ENCODE measurements at regions not wholly inside any gene's neighbourhood (a gene's known extent, or its start where the extent isn't known, plus 50 kb on each side); places are given as distances from the start of the nearest gene placed in this dataset.

DNA sequence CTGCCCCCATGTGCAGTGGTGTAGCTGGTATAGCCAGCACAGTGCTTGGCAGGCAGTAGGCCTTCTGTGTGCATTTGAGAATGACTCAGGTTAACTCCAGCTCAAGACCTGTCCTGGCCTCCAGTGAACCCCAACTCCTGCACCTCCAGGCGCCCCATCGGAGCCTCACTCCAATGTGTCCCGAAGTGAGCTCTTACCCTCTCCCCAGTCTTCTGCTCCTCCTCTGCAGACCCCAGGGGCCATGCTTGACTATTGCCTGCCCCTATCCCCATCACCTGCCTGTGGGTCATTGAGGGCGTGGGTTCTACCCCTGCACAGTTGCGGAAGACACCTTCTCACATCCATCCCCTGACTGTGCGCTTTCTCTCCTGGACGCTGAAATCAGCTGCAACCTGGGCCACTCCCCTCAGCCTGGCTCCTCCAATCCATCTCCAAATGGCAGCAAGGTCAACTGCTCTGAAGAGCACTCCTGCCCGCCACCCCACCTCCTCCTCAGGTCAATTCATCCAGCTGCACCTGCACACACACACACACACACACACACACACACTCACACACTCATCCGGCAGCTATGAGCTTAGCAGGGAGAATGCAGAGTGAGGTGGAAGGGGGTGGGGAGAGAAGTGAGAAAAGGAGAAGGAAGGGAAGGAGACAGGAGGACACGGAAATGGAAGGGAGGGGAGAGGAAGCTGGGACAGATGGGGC, 130.3 kb upstream of the GLI2 start:
- Mint-ChIP-seq H3K27me3 (ENCODE audit: unreplicated experiment) (peaks cover 13% of the 10 kb centered on the region), H3K4me1 (ENCODE audit: unreplicated experiment) (peaks cover 34% of the 10 kb centered on the region), H3K36me3 (ENCODE audit: low read depth, unreplicated experiment) (no peaks in the 10 kb centered on the region), H3K27ac (ENCODE audit: unreplicated experiment) (peak overlapping the region; percentile 81), H3K9me3 (ENCODE audit: unreplicated experiment) (no peaks in the 10 kb centered on the region), H3K4me3 (ENCODE audit: unreplicated experiment) (no peak overlapping the region)
- DNase-seq (ENCODE audit: low spot score): no peak
- TF ChIP-seq, protein P1, sequence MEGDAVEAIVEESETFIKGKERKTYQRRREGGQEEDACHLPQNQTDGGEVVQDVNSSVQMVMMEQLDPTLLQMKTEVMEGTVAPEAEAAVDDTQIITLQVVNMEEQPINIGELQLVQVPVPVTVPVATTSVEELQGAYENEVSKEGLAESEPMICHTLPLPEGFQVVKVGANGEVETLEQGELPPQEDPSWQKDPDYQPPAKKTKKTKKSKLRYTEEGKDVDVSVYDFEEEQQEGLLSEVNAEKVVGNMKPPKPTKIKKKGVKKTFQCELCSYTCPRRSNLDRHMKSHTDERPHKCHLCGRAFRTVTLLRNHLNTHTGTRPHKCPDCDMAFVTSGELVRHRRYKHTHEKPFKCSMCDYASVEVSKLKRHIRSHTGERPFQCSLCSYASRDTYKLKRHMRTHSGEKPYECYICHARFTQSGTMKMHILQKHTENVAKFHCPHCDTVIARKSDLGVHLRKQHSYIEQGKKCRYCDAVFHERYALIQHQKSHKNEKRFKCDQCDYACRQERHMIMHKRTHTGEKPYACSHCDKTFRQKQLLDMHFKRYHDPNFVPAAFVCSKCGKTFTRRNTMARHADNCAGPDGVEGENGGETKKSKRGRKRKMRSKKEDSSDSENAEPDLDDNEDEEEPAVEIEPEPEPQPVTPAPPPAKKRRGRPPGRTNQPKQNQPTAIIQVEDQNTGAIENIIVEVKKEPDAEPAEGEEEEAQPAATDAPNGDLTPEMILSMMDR (IDR thresholded peaks at IDR 0.05; ENCODE audit: unreplicated experiment): no peak

DNA sequence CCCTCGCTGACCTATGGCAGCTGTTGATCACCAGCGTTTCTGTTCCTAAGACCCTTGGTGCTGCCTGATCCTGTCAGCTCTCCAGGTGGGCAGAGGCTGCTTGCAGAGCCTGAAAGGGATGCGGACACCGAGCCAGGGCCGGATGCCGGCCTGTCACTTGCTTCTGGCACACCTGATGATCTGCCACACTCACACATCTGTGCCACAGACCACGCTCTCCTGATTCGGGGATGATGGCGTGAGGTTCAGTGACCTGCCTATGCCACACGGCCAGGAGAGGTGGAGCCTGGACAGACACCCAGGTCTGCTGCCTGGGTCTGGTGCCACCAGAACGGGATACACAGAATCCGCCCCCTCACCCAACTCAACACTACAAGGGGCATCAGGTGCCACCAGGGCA, 129.4 kb upstream of the GLI2 start:
- H3K27ac Mint-ChIP-seq (ENCODE audit: unreplicated experiment): no peak overlapping the region
- peaks cover 16% of the 10 kb centered on the region for H3K27me3 Mint-ChIP-seq (ENCODE audit: unreplicated experiment)
- H3K4me1 Mint-ChIP-seq (ENCODE audit: unreplicated experiment): peaks cover 35% of the 10 kb centered on the region
- TF ChIP-seq, protein P1 (IDR thresholded peaks at IDR 0.05; ENCODE audit: unreplicated experiment): no peak
- no peak for DNase-seq (ENCODE audit: low spot score)
- no peak overlapping the region for H3K4me3 Mint-ChIP-seq (ENCODE audit: unreplicated experiment)
- H3K36me3 Mint-ChIP-seq (ENCODE audit: low read depth, unreplicated experiment): no peaks in the 10 kb centered on the region
- H3K9me3 Mint-ChIP-seq (ENCODE audit: unreplicated experiment): no peaks in the 10 kb centered on the region

DNA sequence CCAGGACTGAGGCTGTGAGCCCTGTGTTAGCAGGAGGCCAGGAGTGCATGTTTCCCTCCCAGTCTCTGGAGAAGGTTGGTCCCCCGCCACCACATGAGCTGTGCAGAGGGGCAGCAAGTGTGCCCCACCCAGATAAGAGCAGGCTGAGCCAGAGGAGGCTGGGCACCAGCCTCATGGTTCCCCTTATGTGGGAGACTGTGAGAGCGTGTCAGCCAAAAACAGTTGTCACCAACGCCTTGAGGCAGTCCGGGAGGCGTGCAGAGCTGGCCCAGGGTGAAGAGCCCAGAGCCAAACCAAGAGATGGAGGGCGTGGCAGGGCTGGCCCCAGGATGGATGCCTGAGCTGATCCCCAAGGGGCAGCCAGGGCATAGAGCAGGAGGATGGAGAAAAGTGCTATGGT, 128.7 kb upstream of the GLI2 start:
- DNase-seq (ENCODE audit: low spot score): no peak
- no peak overlapping the region for H3K27ac Mint-ChIP-seq (ENCODE audit: unreplicated experiment)
- H3K36me3 Mint-ChIP-seq (ENCODE audit: low read depth, unreplicated experiment): no peaks in the 10 kb centered on the region

DNA sequence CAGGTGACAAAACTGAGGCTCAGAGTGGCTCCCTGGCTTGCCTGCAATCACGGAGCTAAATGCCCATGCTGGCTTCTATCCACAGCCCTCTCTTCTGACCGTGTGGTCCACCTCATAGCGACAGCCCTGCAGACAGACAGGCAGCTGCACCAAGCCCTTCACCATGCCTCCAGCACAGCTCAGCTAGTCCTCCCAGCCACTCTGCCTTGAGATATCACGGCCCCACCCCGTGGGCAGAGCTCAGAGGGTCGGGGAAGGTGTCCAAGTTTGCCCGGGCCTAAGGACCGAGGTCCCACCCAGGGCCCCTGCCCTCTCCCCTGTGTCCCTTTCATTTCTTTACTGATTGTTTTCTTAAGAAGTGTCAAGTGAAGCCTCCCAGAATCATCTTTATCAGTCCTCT, 128.2 kb upstream of the GLI2 start:
- peaks cover 19% of the 10 kb centered on the region for H3K27me3 Mint-ChIP-seq (ENCODE audit: unreplicated experiment)
- TF ChIP-seq, protein P1 (IDR thresholded peaks at IDR 0.05; ENCODE audit: unreplicated experiment): no peak
- no peak for DNase-seq (ENCODE audit: low spot score)
- H3K4me1 Mint-ChIP-seq (ENCODE audit: unreplicated experiment): peaks cover 42% of the 10 kb centered on the region
- H3K9me3 Mint-ChIP-seq (ENCODE audit: unreplicated experiment): no peaks in the 10 kb centered on the region
- no peak overlapping the region for H3K4me3 Mint-ChIP-seq (ENCODE audit: unreplicated experiment)
- peak overlapping the region; percentile 16 for H3K27ac Mint-ChIP-seq (ENCODE audit: unreplicated experiment)
- H3K36me3 Mint-ChIP-seq (ENCODE audit: low read depth, unreplicated experiment): no peaks in the 10 kb centered on the region

More for the DNA sequence above, 128.7 kb upstream of the GLI2 start:
- H3K27me3 Mint-ChIP-seq (ENCODE audit: unreplicated experiment): peaks cover 16% of the 10 kb centered on the region
- peaks cover 36% of the 10 kb centered on the region for H3K4me1 Mint-ChIP-seq (ENCODE audit: unreplicated experiment)
- no peaks in the 10 kb centered on the region for H3K9me3 Mint-ChIP-seq (ENCODE audit: unreplicated experiment)
- TF ChIP-seq, protein P1 (IDR thresholded peaks at IDR 0.05; ENCODE audit: unreplicated experiment): no peak
- H3K4me3 Mint-ChIP-seq (ENCODE audit: unreplicated experiment): no peak overlapping the region

DNA sequence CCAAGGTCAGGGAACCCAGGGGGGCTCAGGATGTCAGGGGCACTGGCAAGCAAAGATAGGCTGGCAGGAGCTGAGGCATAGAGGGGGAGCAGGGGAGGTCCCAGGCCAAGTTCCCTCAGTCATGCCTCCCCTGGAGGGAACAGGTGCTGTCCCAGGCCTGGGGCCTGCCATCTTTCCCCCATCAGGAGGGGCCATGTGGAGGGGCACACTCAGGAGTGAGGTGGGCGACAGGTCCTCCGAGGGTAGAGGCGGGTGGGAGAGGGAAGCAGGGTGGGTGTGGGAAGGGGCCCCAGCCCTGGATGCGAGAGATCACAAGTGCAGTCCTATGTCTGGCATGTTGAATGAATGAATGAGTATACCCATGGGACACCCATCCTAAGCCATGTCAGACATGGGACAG, 127.7 kb upstream of the GLI2 start:
- Mint-ChIP-seq H3K9me3 (ENCODE audit: unreplicated experiment) (no peaks in the 10 kb centered on the region), H3K4me1 (ENCODE audit: unreplicated experiment) (peaks cover 43% of the 10 kb centered on the region), H3K27me3 (ENCODE audit: unreplicated experiment) (peaks cover 19% of the 10 kb centered on the region), H3K4me3 (ENCODE audit: unreplicated experiment) (no peak overlapping the region), H3K36me3 (ENCODE audit: low read depth, unreplicated experiment) (no peaks in the 10 kb centered on the region), H3K27ac (ENCODE audit: unreplicated experiment) (peak overlapping the region; percentile 16)
- DNase-seq (ENCODE audit: low spot score): no peak
- TF ChIP-seq, protein P1 (IDR thresholded peaks at IDR 0.05; ENCODE audit: unreplicated experiment): no peak

All from endothelial cell (in vitro differentiated cells).